ENCODE measurements at regions not wholly inside any gene's neighbourhood (a gene's known extent, or its start where the extent isn't known, plus 50 kb on each side); places are given as distances from the start of the nearest gene placed in this dataset.

GRCh38 chr4:153083447-153083947 lies 120.7 kb upstream of the TRIM2 start:
- TF ChIP-seq EP300 (IDR thresholded peaks at IDR 0.05) (no peak), CEBPB (IDR thresholded peaks at IDR 0.05) (no peak), POLR2A (IDR thresholded peaks at IDR 0.05; ENCODE audit: low read length) (no peak), MYC (IDR thresholded peaks at IDR 0.05; ENCODE audit: borderline replicate concordance, low read length) (no peak), JUNB (IDR thresholded peaks at IDR 0.05) (no peak)
